Motor neuron (in vitro differentiated cells): ENCODE measurements at regions not wholly inside any gene's neighbourhood (a gene's known extent, or its start where the extent isn't known, plus 50 kb on each side); places are given as distances from the start of the nearest gene placed in this dataset.
A peak's percentile ranks its signal among the peaks of the same experiment; 100 is the strongest.
"Not testable (repeated sequence)": the region's sequence is repeated elsewhere in the genome, so short reads cannot be mapped to it uniquely, and the experiment has no call there.

Experiments used
- ATAC-seq, 8 experiments: fragments of 200-7000 bp; cut with Tn5 transposase; replicated peaks in 6 of 8; 2 replicates each; pipeline ENCODE4 v1.8.0; 2021; ENCODE audit warnings: mild to moderate bottlenecking in 8 of 8, moderate library complexity in 8 of 8
- H3K27ac ChIP-seq, 2 donors: fragments of 250-450 bp; sonication (Bioruptor Pico); 2 replicates each; pipeline ENCODE4 v1.9.0; 2021; ENCODE audit warnings: antibody characterized with exemption in 2 of 2, mild to moderate bottlenecking in 2 of 2, moderate library complexity in 1 of 2
- H3K4me1 ChIP-seq, 2 donors: fragments of 250-450 bp; sonication (Bioruptor Pico); replicated peaks in 1 of 2; 2 replicates each; pipeline ENCODE4 v1.6.1; 2021; ENCODE audit warnings: antibody characterized with exemption in 2 of 2, mild to moderate bottlenecking in 2 of 2, moderate library complexity in 1 of 2
- H3K4me3 ChIP-seq, 5 donors: fragments of 250-450 bp; sonication (Bioruptor Pico); 2 replicates each; pipeline ENCODE4 v1.9.0; 2021; ENCODE audit warnings: antibody characterized with exemption in 5 of 5, mild to moderate bottlenecking in 5 of 5, moderate library complexity in 4 of 5
- WGBS, 10 experiments: fragments of 450-650 bp; shearing (Covaris generic); methylation state at CpG; one replicate each; pipeline ENCODE4 v1.0.0; 2022; 5-methylcytosine and 5-hydroxymethylcytosine counted together
- in situ Hi-C, 9 experiments: fragments of 400-800 bp; cut with MboI; loops; one replicate each; pipeline ENCODE4 v1.15.0; 2021; ENCODE audit warnings: low sequenced_read_pairs in 9 of 9, low pct_unique_long_range_greater_than_20kb in 2 of 9; ENCODE audit not compliant: unreplicated experiment in 9 of 9

DNA sequence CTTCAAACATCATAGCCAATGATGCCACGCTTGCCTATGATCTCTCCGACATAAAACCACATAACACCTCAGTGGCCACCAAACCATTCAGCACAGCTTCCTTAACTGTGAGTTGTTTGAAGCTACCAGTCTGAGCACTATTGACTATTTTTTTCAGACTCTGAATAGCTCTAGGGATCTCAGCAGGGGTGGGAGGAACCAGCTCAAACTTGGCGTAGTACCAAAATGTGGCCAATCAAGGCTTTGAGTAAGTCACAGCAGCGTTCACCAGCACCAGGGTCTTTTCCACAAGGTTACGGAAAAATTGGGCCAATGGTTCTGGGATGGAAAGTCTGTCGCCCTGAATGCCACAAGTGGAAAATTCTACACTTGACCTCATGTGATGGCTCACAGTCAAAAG lies 70.6 kb downstream of the SMPDL3A start:
- in situ Hi-C loops = loop anchor here in 4 of 9 experiments (10.0 to 25.0 kb wide), 2 partner anchors 453 to 455 kb away; no protein-coding TSS in a partner anchor

DNA sequence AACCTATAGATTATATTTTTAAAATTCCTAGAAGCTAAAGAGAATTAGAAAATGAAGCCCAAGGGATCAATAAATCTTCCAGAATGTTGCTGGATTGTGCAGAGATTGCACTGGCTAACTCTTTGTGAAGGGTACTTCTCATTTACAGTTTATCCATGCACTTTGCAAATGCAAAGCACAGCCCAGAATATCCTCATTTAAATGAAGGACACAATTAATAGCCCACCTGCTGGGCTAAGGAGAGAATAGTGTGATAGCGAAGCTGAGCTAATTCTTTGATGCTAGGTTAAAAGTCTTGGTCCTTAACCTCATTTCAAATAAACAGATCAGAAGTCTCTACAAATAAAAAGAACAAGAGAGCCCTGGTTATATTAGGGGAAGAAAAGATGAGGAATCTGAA lies 72.5 kb downstream of the SMPDL3A start:
- Histone ChIP-seq H3K27ac (no peak overlapping the region), H3K4me3 (no peak overlapping the region), H3K4me1 (peaks cover 8 to 21% of the 10 kb centered on the region in 2 donors)
- ATAC-seq = peak in 3 of 8 experiments; percentile 53 to 81 (median 59)
- in situ Hi-C loops = loop anchor here in 4 of 9 experiments (10.0 to 25.0 kb wide), 2 partner anchors 451 to 453 kb away; no protein-coding TSS in a partner anchor
- 0 to 70% (median 20%) methylated on average over 1 of the region's 1 CpG; no CpG with 5 or more reads in 1 of the 10 experiments for WGBS, 10 experiments

More for the DNA sequence above, 70.6 kb downstream of the SMPDL3A start:
- no peak for ATAC-seq
- WGBS, 10 experiments = 35 to 96% (median 83%) methylated on average over 1 to 6 of the region's 6 CpGs; no CpG with 5 or more reads in 1 of the 10 experiments
- Histone ChIP-seq H3K4me1 (peaks cover 8 to 21% of the 10 kb centered on the region in 2 donors), H3K4me3 (no peak overlapping the region), H3K27ac (no peak overlapping the region)

DNA sequence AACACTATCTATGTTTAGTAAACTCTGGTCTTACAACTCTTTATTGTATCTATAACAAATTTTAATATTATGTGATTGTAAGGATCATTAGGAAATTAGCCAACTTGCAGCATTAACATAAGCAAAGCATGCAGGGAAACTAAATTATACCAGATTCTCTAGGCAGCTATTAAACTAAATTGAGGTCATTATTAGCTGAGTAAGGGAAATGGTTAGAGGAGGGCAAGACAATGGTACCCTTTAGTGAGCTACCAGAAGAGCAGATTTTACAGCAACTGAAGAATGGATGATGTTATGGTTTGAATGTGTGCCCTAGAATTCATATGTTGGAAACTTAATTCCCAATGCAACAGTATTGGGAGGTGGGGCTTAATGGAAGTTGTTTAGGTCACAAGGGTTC lies 79.1 kb downstream of the SMPDL3A start:
- no peak for ATAC-seq
- Histone ChIP-seq H3K4me1 (no peaks in the 10 kb centered on the region), H3K27ac (no peak overlapping the region), H3K4me3 (no peak overlapping the region)
- in situ Hi-C loops = loop anchor here in 4 of 9 experiments (10.0 to 25.0 kb wide), 2 partner anchors 444 to 447 kb away; no protein-coding TSS in a partner anchor

DNA sequence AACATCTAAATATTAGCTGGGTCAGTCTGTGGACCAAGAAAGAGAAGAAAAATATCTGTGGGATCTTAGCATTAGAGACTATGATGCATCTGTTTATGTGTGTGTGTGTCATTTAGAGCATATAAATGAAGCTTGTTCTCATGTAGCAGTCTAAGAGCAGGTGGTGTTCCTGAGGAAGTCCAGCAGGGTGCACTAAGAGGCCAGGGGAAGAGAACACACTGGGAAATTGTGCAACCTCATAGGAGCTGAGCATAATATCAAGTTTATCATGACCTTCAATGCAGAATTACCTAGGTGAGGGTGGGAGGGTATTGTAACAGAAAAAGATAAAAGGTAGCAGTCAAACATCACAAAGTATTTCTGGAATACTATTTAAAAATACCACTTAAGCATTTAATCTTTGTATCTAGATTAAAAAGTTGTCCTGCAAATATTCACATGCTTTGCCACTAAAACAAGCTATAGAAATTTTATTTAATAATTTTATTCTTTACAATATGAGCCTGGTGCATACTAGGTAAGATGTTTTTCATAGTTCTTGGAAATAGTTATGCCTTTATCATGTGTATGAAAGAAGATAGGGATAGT lies 80.5 kb downstream of the SMPDL3A start:
- Histone ChIP-seq H3K4me1 (no peaks in the 10 kb centered on the region), H3K27ac (no peak overlapping the region), H3K4me3 (no peak overlapping the region)
- in situ Hi-C loops = loop anchor here in 4 of 9 experiments (10.0 to 25.0 kb wide), 2 partner anchors 443 to 445 kb away; no protein-coding TSS in a partner anchor
- peak; percentile 80 to 98 (median 88) for ATAC-seq

DNA sequence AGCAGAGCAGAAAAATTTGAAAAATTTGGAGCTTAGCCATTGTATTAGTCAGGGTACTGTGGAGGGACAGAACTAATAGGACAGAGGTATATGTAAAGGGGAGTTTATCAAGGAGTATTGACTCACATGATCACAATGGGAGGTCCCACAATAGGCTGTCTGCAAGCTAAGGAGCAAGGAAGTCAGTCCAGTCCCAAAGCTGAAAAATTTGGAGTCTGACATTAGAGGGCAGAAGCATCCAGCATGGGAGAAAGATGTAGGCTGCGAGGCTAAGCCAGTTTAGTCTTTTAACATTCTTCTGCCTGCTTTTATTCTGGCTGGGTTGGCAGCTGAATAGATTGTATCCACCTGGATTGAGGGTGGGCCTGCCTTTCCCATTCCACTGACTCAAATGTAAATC lies 82.0 kb downstream of the SMPDL3A start:
- WGBS, 10 experiments = 20 to 100% (median 80%) methylated on average over 1 of the region's 1 CpG; no CpG with 5 or more reads in 3 of the 10 experiments
- Histone ChIP-seq H3K27ac (no peak overlapping the region), H3K4me1 (no peaks in the 10 kb centered on the region), H3K4me3 (no peak overlapping the region)
- peak in 1 of 8 experiments; percentile 41 for ATAC-seq
- in situ Hi-C loops = loop anchor here in 3 of 9 experiments (25.0 kb wide), 1 partner anchor 441 kb away; no protein-coding TSS in a partner anchor

DNA sequence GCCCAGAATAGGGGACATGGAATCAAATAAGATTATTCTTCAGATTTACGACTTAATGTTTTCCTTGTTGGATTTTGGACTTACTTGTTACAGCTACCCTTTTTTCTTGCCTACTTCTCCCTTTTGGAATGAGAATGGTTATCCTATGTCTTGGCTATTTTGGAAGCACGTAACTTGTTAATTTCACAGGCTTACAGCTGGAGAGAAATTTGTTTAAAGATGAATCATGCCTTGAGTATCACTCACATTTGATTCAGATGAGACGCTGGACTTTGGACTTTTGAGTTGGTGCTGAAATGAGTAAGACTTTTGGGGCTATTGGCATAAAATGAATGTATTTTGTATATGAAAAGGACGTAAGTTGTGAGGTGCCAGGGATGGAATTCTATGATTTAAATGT lies 83.3 kb downstream of the SMPDL3A start:
- Histone ChIP-seq H3K4me3 (no peak overlapping the region), H3K27ac (no peak overlapping the region), H3K4me1 (no peaks in the 10 kb centered on the region)
- peak in 1 of 8 experiments; percentile 38 for ATAC-seq
- 15 to 100% (median 92%) methylated on average over 1 to 4 of the region's 4 CpGs; no CpG with 5 or more reads in 1 of the 10 experiments for WGBS, 10 experiments
- in situ Hi-C loops = loop anchor here in 3 of 9 experiments (25.0 kb wide), 1 partner anchor 440 kb away; no protein-coding TSS in a partner anchor

DNA sequence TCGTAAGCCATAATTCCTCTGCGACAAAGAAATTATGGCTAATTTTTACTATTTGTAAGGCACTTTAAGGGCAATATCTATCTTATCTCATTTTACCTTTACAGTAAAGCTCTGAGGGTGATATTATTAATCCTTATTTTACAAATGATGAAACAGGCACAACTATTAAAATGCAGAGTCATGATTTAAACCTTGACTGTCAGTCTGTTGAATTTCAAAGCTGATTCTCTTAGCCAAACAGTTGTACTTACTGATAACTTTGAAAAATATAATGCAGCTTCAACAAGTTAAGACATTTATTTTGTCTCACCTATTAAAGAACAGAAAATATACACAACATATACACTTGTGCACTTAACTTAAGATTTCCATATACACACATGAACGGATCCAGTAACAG lies 88.2 kb downstream of the SMPDL3A start:
- in situ Hi-C loops = loop anchor here in 1 of 9 experiments (25.0 kb wide), 1 partner anchor 435 kb away; no protein-coding TSS in a partner anchor

DNA sequence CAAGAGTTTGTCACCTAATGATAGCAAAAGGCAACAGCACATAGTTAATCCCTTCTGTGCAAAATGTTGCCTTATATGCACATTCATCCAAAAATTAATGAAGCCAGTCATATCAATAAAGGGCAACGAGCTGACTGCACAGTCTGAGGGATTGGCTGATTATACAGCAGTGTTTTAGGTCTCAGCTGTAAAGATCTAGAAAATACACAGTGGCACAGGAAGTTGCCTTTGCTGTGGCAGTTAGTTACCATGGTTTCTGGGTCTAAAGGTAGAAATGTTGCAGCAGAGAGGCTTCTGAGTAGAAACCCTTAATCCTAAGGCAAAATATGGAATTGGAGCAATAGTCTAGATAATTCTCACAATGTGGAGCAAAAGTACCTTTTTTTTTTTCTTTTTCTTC lies 89.7 kb downstream of the SMPDL3A start:
- in situ Hi-C loops = loop anchor here in 1 of 9 experiments (25.0 kb wide), 1 partner anchor 434 kb away; no protein-coding TSS in a partner anchor
- Histone ChIP-seq H3K4me3 (no peak overlapping the region), H3K4me1 (no peaks in the 10 kb centered on the region), H3K27ac (no peak overlapping the region)
- WGBS, 10 experiments = 0 to 71% (median 33%) methylated on average over 1 of the region's 1 CpG; no CpG with 5 or more reads in 3 of the 10 experiments
- ATAC-seq = peak in 1 of 8 experiments; percentile 75

More for the DNA sequence above, 88.2 kb downstream of the SMPDL3A start:
- H3K27ac ChIP-seq = no peak overlapping the region
- 62 to 100% (median 84%) methylated on average over 1 to 3 of the region's 3 CpGs; no CpG with 5 or more reads in 1 of the 10 experiments for WGBS, 10 experiments
- no peak overlapping the region for H3K4me3 ChIP-seq
- ATAC-seq = no peak
- no peaks in the 10 kb centered on the region for H3K4me1 ChIP-seq

DNA sequence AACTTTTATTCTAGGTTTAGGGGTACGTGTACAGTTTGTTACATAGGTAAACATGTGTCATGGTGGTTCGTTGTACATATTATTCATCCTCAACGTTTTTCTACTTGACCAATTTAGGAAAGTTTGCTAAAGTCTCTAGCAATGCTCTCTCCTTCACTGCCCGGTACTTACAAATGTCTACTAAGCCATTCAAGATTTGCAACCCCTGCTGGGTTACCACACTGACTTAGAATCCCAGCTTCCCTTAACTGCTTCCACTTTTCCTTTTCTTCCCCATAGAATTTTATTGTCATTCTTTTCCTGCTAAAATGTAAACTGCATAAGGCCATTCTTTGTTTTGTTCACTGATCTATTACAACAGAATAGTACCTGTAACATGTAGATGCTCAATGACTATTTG lies 97.4 kb downstream of the SMPDL3A start:
- Histone ChIP-seq H3K27ac (no peak overlapping the region), H3K4me1 (no peaks in the 10 kb centered on the region), H3K4me3 (no peak overlapping the region)
- no peak for ATAC-seq
- 7 to 58% (median 37%) methylated on average over 1 to 4 of the region's 4 CpGs for WGBS, 10 experiments
- in situ Hi-C loops = loop anchor here in 1 of 9 experiments (25.0 kb wide), 1 partner anchor 426 kb away; no protein-coding TSS in a partner anchor

DNA sequence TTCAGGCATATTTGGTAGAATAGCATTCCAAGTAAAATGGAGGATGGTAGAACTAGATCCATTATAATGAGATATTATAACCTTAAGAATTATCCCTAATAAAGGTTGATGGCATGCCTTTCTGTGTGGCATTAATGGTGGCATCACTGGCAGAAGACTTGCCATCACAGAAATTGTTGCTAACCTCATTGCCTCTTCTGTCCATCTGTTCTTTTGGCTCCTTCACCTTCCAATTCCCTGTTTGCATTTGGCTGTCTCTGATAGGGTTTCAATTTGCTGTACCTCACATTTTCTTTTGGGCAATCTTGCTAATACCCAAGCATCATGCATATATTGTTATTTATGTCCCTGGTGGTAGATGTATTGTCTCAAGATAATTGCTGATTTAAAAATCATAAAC lies 98.9 kb downstream of the SMPDL3A start:
- Histone ChIP-seq H3K27ac (no peak overlapping the region), H3K4me3 (no peak overlapping the region), H3K4me1 (no peaks in the 10 kb centered on the region)
- no peak for ATAC-seq
- in situ Hi-C loops = loop anchor here in 1 of 9 experiments (25.0 kb wide), 1 partner anchor 424 kb away; no protein-coding TSS in a partner anchor

DNA sequence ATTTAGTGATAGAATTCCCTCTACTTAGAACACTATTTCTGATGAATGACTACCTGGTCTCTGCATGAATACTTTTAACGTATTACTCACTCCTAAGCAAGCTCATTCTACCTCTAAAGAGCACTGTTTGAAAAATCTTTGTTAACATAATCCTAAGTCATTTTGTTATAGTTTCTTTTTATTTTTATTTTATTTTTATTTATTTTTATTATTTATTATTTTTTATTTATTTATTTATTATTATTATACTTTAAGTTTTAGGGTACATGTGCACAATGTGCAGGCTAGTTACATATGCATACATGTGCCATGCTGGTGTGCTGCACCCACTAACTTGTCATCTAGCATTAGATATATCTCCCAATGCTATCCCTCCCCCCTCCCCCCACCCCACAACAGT lies 99.6 kb downstream of the SMPDL3A start:
- H3K27ac ChIP-seq, H3K4me1 ChIP-seq, ATAC-seq, H3K4me3 ChIP-seq: not testable (repeated sequence)
- WGBS, 10 experiments = 3 to 100% (median 85%) methylated on average over 1 of the region's 1 CpG; no CpG with 5 or more reads in 2 of the 10 experiments
- in situ Hi-C loops = loop anchor here in 1 of 9 experiments (25.0 kb wide), 1 partner anchor 424 kb away; no protein-coding TSS in a partner anchor

DNA sequence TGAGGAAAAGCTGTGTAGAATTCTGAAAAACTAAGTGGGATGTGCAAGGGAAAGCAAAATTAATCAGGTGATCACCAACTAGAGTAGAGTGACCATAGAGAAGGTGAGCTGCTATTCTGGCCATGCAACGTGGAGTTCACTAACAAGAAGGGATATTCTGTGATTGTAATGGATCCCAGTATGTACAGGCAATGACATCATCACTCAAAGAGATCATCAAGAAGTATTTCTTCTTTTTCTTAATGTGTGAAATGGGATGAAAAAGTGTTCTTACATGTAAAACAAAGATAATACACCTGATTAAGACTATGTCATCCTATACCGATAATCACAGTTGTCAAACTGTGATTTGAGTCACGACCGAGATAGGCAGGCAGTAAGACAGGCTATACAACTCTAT lies 101.2 kb downstream of the SMPDL3A start:
- Histone ChIP-seq H3K4me1 (no peaks in the 10 kb centered on the region), H3K27ac (no peak overlapping the region), H3K4me3 (no peak overlapping the region)
- 10 to 100% (median 80%) methylated on average over 1 to 4 of the region's 4 CpGs; no CpG with 5 or more reads in 1 of the 10 experiments for WGBS, 10 experiments
- in situ Hi-C loops = loop anchor here in 1 of 9 experiments (25.0 kb wide), 1 partner anchor 422 kb away; no protein-coding TSS in a partner anchor
- ATAC-seq = no peak

DNA sequence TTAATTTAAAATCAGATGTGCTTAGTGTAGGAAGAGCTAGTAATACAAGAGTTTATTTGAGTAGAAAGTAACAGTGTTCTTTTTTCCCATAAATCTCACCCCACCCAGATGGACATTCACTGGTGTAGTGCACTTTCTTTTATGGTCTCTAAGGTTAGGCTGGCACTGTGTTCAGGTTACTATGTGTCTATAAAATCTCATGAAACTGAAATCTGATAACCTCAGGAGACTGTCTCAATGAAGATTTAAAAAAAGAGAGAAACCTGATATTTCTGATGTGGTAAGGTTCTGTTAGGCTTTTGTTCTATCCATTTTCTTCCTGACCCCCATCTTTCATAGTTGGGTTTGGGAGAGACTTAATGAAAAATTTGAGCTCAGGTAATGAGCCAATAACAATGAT lies 101.2 kb upstream of the CLVS2 start:
- in situ Hi-C loops = loop anchor here in 1 of 9 experiments (25.0 kb wide), 1 partner anchor 418 kb away; no protein-coding TSS in a partner anchor
- Histone ChIP-seq H3K4me3 (no peak overlapping the region), H3K27ac (no peak overlapping the region), H3K4me1 (no peaks in the 10 kb centered on the region)
- ATAC-seq = no peak
